HepG2 (cell line): ENCODE measurements at regions not wholly inside any gene's neighbourhood (a gene's known extent, or its start where the extent isn't known, plus 50 kb on each side); places are given as distances from the start of the nearest gene placed in this dataset.

Source experiments
- CEBPB ChIP-seq: IDR thresholded peaks from 2 replicates; pipeline ENCODE4 v1.6.1; 2011; ENCODE audit warnings: low read depth, low read length, improper control_type of control experiment, borderline replicate concordance
- CSRNP2 ChIP-seq: sonication (generic); formaldehyde crosslinking; conservative IDR thresholded peaks from 2 replicates; pipeline ENCODE4 v1.8.0; 2022; ENCODE audit warnings: low read depth, missing genetic modification reagents
- CTCF ChIP-seq: sonication (generic); formaldehyde crosslinking; IDR thresholded peaks from 2 replicates; pipeline ENCODE4 v1.5.0; 2020; ENCODE audit warnings: mild to moderate bottlenecking, missing genetic modification reagents, moderate library complexity
- IRF2 ChIP-seq: IDR thresholded peaks from 2 replicates; pipeline ENCODE4 v1.6.1; 2018; ENCODE audit warnings: missing genetic modification reagents, missing compliant biosample characterization
- POLR2A ChIP-seq, 2 experiments: IDR thresholded peaks; 2 replicates each; pipeline ENCODE4 v1.6.1; 2011; ENCODE audit warnings: low read depth in 2 of 2, low read length in 2 of 2, mild to moderate bottlenecking in 1 of 2, moderate library complexity in 1 of 2; ENCODE audit not compliant: insufficient read depth in 1 of 2
- SOX6 ChIP-seq, 2 experiments: fragments of 450-650 bp in 1 of 2; sonication (generic) in 1 of 2; formaldehyde crosslinking in 1 of 2; IDR thresholded peaks; 2 replicates each; pipeline versions ENCODE4 v1.4.0 to v1.6.1; 2017 to 2020; ENCODE audit warnings: antibody characterized with exemption in 1 of 2, mild to moderate bottlenecking in 1 of 2, missing genetic modification reagents in 1 of 2
- ZBTB2 ChIP-seq: sonication (generic); formaldehyde crosslinking; IDR thresholded peaks from 2 replicates; pipeline ENCODE4 v1.8.0; 2022; ENCODE audit warnings: low read depth, missing genetic modification reagents

GRCh38 chr12:19997656-19998400, 370.5 kb upstream of the PDE3A start:
- no peak for TF ChIP-seq SOX6 (IDR thresholded peaks at IDR 0.05)
- TF ChIP-seq SOX6 (CRISPR knock-in tag; IDR thresholded peaks at IDR 0.05) = no peak
- TF ChIP-seq IRF2 (CRISPR knock-in tag) = no peak
- TF ChIP-seq CEBPB = no peak
- no peak for TF ChIP-seq ZBTB2 (CRISPR knock-in tag)
- TF ChIP-seq CSRNP2 (CRISPR knock-in tag) = no peak
- no peak for TF ChIP-seq POLR2A (IDR thresholded peaks at IDR 0.05; ENCODE audit: insufficient read depth in 1 of 2, low read depth in 2 of 2, low read length in 2 of 2)
- TF ChIP-seq CTCF = no peak
